ENCODE measurements at regions not wholly inside any gene's neighbourhood (a gene's known extent, or its start where the extent isn't known, plus 50 kb on each side); places are given as distances from the start of the nearest gene placed in this dataset.

DNA sequence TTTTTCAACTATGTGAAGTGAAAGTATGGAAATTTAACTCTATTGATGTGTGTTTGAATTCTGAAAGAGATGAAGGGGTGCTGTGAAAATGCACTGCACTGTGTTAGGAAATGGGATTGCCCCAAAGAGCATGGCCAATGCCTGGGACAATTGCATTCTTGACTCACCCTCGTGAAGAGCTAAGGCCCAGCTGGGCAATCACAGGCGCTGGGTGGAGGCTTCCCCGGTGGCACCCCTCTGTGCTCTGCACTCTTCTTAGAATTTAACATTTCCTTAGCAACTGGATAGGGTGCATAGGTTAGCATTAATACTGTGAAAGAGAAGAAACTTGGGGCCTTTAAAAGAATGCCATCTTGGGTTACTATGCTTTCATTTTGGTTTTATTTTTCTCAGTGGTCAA lies 179.9 kb upstream of the GOLIM4 start:
- no peak overlapping the region for H3K4me3 Mint-ChIP-seq
- peak; percentile 19 for DNase-seq (ENCODE audit: low spot score)
- H3K4me1 Mint-ChIP-seq: peaks cover 41% of the 10 kb centered on the region
- ATAC-seq: peak; percentile 55
- no peak overlapping the region for H3K27ac Mint-ChIP-seq
- TF ChIP-seq, protein P1, sequence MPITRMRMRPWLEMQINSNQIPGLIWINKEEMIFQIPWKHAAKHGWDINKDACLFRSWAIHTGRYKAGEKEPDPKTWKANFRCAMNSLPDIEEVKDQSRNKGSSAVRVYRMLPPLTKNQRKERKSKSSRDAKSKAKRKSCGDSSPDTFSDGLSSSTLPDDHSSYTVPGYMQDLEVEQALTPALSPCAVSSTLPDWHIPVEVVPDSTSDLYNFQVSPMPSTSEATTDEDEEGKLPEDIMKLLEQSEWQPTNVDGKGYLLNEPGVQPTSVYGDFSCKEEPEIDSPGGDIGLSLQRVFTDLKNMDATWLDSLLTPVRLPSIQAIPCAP (CRISPR knock-in tag; IDR thresholded peaks at IDR 0.05): no peak
- TF ChIP-seq, protein P2, sequence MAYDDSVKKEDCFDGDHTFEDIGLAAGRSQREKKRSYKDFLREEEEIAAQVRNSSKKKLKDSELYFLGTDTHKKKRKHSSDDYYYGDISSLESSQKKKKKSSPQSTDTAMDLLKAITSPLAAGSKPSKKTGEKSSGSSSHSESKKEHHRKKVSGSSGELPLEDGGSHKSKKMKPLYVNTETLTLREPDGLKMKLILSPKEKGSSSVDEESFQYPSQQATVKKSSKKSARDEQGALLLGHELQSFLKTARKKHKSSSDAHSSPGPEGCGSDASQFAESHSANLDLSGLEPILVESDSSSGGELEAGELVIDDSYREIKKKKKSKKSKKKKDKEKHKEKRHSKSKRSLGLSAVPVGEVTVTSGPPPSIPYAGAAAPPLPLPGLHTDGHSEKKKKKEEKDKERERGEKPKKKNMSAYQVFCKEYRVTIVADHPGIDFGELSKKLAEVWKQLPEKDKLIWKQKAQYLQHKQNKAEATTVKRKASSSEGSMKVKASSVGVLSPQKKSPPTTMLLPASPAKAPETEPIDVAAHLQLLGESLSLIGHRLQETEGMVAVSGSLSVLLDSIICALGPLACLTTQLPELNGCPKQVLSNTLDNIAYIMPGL (CRISPR knock-in tag; IDR thresholded peaks at IDR 0.05): no peak
- TF ChIP-seq MYBL2 (CRISPR knock-in tag; IDR thresholded peaks at IDR 0.05) (no peak), ZNF423 (CRISPR knock-in tag; IDR thresholded peaks at IDR 0.05) (peak; percentile 57), SOX15 (CRISPR knock-in tag; IDR thresholded peaks at IDR 0.05) (no peak)
- H3K9me3 Mint-ChIP-seq: peaks cover 17% of the 10 kb centered on the region
- ChIA-PET POLR2A (no interaction called here), CTCF (interaction anchor here (1.3 kb wide), 1 partner anchor 345 kb away, joined by 3 read pairs; no protein-coding TSS in a partner anchor)
- H3K36me3 Mint-ChIP-seq: 0 out of 2 replicates have a peak, but pooled peaks cover 4% of the 10 kb centered on the region
- H3K27me3 Mint-ChIP-seq (ENCODE audit: low read depth): no peaks in the 10 kb centered on the region

DNA sequence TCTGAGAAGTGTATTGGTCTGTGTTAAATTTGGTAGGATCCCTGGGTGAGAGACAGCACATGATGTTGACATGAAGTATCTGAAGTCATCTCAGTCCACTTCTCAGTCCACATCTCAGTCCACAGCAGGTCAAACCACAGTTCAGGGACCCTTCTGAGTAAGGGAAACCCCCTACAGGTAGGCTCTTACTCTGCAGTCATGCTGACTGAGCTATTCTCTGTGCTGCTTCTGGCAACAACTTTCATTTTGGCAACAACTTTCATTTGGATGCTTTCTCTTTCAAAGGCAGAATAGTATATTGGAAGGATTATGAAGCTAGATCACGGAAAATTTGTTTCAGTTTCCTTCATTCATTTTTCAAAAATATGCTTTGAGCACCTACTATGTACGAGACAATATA lies 178.2 kb upstream of the GOLIM4 start:
- peaks cover 17% of the 10 kb centered on the region for H3K9me3 Mint-ChIP-seq
- CTCF ChIA-PET: interaction anchor here (0.7 kb wide), 2 partner anchors 16 to 346 kb away, joined by 3 read pairs; no protein-coding TSS in a partner anchor
- H3K27ac Mint-ChIP-seq: no peak overlapping the region

More for the DNA sequence above, 178.2 kb upstream of the GOLIM4 start:
- Mint-ChIP-seq H3K27me3 (ENCODE audit: low read depth) (no peaks in the 10 kb centered on the region), H3K36me3 (0 out of 2 replicates have a peak, but pooled peaks cover 4% of the 10 kb centered on the region), H3K4me1 (peaks cover 34% of the 10 kb centered on the region), H3K4me3 (no peak overlapping the region)
- DNase-seq (ENCODE audit: low spot score): no peak
- TF ChIP-seq, protein P3, sequence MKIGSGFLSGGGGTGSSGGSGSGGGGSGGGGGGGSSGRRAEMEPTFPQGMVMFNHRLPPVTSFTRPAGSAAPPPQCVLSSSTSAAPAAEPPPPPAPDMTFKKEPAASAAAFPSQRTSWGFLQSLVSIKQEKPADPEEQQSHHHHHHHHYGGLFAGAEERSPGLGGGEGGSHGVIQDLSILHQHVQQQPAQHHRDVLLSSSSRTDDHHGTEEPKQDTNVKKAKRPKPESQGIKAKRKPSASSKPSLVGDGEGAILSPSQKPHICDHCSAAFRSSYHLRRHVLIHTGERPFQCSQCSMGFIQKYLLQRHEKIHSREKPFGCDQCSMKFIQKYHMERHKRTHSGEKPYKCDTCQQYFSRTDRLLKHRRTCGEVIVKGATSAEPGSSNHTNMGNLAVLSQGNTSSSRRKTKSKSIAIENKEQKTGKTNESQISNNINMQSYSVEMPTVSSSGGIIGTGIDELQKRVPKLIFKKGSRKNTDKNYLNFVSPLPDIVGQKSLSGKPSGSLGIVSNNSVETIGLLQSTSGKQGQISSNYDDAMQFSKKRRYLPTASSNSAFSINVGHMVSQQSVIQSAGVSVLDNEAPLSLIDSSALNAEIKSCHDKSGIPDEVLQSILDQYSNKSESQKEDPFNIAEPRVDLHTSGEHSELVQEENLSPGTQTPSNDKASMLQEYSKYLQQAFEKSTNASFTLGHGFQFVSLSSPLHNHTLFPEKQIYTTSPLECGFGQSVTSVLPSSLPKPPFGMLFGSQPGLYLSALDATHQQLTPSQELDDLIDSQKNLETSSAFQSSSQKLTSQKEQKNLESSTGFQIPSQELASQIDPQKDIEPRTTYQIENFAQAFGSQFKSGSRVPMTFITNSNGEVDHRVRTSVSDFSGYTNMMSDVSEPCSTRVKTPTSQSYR (CRISPR knock-in tag; IDR thresholded peaks at IDR 0.05): no peak
- TF ChIP-seq NR2C2 (CRISPR knock-in tag; IDR thresholded peaks at IDR 0.05) (no peak), FOXJ3 (CRISPR knock-in tag; IDR thresholded peaks at IDR 0.05; ENCODE audit: borderline replicate concordance) (no peak), SMAD4 (CRISPR knock-in tag; IDR thresholded peaks at IDR 0.05) (no peak), HMGA2 (CRISPR knock-in tag; IDR thresholded peaks at IDR 0.05) (no peak), CBFB (CRISPR knock-in tag; IDR thresholded peaks at IDR 0.05; ENCODE audit: low read depth) (no peak), SMAD3 (CRISPR knock-in tag; IDR thresholded peaks at IDR 0.05; ENCODE audit: borderline replicate concordance) (no peak), ZNF219 (CRISPR knock-in tag; IDR thresholded peaks at IDR 0.05; ENCODE audit: borderline replicate concordance) (no peak)
- TF ChIP-seq, protein P4, sequence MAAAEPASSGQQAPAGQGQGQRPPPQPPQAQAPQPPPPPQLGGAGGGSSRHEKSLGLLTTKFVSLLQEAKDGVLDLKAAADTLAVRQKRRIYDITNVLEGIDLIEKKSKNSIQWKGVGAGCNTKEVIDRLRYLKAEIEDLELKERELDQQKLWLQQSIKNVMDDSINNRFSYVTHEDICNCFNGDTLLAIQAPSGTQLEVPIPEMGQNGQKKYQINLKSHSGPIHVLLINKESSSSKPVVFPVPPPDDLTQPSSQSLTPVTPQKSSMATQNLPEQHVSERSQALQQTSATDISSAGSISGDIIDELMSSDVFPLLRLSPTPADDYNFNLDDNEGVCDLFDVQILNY (CRISPR knock-in tag; IDR thresholded peaks at IDR 0.05): no peak
- TF ChIP-seq, protein P5, sequence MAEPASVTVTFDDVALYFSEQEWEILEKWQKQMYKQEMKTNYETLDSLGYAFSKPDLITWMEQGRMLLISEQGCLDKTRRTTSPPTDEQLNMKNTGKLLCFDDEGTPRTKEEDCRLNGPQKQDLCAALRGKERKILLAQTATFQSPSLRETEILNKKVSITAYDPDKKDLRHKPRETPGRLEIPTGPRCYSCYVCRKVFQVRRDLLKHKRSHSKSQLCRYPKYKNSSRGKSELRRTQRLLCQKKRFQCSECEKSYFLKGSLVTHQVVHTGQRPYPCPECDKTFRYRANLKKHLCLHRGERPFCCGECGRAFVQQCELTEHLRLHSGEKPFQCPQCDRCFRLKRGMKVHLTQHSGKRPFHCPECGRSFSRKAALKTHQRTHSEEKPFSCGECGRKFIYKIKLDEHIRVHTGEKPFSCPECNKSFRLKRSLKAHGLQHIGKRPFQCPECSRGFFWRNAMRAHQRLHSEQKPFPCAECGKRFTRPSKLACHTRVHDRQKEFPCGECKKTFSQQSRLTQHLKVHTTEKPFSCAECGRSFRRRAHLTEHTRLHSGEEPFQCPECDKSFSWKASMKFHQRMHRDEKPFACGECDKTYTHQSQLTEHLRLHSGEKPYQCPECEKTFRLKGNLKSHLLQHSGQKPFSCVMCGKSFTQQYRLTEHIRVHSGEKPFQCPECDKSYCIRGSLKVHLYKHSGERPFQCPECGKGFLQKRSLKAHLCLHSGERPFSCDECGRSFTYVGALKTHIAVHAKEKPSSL (CRISPR knock-in tag; conservative IDR thresholded peaks at IDR 0.05): no peak
- TF ChIP-seq, protein P2 (CRISPR knock-in tag; IDR thresholded peaks at IDR 0.05): no peak
- TF ChIP-seq, protein P6, sequence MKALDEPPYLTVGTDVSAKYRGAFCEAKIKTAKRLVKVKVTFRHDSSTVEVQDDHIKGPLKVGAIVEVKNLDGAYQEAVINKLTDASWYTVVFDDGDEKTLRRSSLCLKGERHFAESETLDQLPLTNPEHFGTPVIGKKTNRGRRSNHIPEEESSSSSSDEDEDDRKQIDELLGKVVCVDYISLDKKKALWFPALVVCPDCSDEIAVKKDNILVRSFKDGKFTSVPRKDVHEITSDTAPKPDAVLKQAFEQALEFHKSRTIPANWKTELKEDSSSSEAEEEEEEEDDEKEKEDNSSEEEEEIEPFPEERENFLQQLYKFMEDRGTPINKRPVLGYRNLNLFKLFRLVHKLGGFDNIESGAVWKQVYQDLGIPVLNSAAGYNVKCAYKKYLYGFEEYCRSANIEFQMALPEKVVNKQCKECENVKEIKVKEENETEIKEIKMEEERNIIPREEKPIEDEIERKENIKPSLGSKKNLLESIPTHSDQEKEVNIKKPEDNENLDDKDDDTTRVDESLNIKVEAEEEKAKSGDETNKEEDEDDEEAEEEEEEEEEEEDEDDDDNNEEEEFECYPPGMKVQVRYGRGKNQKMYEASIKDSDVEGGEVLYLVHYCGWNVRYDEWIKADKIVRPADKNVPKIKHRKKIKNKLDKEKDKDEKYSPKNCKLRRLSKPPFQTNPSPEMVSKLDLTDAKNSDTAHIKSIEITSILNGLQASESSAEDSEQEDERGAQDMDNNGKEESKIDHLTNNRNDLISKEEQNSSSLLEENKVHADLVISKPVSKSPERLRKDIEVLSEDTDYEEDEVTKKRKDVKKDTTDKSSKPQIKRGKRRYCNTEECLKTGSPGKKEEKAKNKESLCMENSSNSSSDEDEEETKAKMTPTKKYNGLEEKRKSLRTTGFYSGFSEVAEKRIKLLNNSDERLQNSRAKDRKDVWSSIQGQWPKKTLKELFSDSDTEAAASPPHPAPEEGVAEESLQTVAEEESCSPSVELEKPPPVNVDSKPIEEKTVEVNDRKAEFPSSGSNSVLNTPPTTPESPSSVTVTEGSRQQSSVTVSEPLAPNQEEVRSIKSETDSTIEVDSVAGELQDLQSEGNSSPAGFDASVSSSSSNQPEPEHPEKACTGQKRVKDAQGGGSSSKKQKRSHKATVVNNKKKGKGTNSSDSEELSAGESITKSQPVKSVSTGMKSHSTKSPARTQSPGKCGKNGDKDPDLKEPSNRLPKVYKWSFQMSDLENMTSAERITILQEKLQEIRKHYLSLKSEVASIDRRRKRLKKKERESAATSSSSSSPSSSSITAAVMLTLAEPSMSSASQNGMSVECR (CRISPR knock-in tag; IDR thresholded peaks at IDR 0.05; ENCODE audit: borderline replicate concordance): no peak
- POLR2A ChIA-PET: interaction anchor here (0.8 kb wide), 1 partner anchor 24 kb away, joined by 3 read pairs; no protein-coding TSS in a partner anchor
- peak; percentile 31; the same call in 1 of the 2 replicates for ATAC-seq
